EL (cell line): ENCODE measurements at regions not wholly inside any gene's neighbourhood (a gene's known extent, or its start where the extent isn't known, plus 50 kb on each side); places are given as distances from the start of the nearest gene placed in this dataset.

Experiments
- DNase-seq: peaks from one replicate; pipeline ENCODE4 v3.0.0-alpha.2; 2016

GRCh38 chr20:60288945-60289344 is 330.7 kb downstream of the CDH26 start:
- no peak for DNase-seq

GRCh38 chr20:60292001-60292520 is 333.8 kb downstream of the CDH26 start:
- DNase-seq = no peak

GRCh38 chr20:60294632-60295031 is 336.4 kb downstream of the CDH26 start:
- no peak for DNase-seq

GRCh38 chr20:60295214-60295613 is 337.0 kb downstream of the CDH26 start:
- DNase-seq = no peak

GRCh38 chr20:60297649-60298048 is 339.4 kb downstream of the CDH26 start:
- no peak for DNase-seq

DNA sequence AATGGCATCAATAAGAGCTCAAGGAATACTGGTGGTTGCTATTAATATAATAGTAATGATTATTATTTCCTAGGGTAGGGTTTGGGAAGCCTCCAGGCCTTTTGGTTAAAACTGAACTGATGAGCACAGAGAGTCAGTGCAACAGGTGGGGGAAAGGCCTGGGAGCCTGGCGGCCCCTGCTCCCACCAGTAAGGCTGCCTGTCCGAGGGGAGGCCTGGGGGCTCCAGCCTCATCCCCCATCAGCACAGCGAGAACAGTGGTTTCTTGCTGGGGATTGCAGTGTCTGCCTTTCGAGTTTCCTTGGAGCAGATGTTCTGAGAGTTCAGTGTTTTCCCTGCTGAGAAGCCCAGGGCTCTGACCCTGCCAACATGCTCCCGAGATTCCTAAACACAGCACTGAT is 340.4 kb downstream of the CDH26 start:
- no peak for DNase-seq

- no peak for DNase-seq
These were observed 341.7 kb downstream of the CDH26 start for GRCh38 chr20:60299951-60300350.

GRCh38 chr20:60300374-60300773 is 342.2 kb downstream of the CDH26 start:
- DNase-seq = no peak

DNA sequence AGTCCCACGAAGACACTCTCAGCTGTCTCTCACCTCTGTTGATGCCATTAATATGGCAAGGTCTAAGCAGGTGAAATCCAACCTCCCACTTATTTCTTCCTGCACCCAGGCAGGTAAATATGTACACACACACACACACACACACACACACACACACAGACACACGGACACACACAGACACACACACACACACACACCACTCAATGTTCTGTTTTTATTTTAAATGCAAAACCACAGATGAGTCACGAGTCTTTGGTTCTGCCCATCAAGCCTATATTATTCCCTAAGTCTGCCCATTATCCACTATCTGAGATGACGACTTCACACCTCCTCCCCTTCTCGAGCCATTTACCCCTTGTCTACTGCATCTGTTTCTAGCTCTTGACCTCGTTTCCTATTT is 344.7 kb downstream of the CDH26 start:
- no peak for DNase-seq

- DNase-seq = no peak
These were observed 345.9 kb downstream of the CDH26 start for GRCh38 chr20:60304026-60304590.

- DNase-seq = no peak
These were observed 346.7 kb downstream of the CDH26 start for GRCh38 chr20:60304931-60305330.

- no peak for DNase-seq
These were observed 347.9 kb downstream of the CDH26 start for GRCh38 chr20:60306105-60306504.

DNA sequence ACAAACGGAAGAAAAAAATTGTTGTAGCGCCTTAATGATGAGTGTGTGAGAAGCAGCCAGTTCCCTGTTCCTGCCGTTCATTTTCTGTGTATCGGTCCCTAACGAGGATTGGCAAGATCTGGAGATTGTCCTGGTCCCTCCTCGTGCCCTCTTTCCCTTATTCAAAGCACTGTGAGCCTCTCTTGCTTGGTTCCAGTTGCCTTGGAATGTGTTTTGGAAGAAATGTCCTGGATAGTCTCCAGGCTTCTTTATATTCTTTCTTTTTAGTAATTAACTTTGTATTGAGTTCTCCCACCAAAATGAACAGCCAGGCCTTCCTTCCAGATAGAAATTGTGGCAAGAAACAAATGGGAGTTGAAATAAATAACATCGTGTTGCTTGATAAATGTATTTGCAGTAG is 348.3 kb downstream of the CDH26 start:
- no peak for DNase-seq

GRCh38 chr20:60310560-60311349 is 352.5 kb downstream of the CDH26 start:
- no peak for DNase-seq

DNA sequence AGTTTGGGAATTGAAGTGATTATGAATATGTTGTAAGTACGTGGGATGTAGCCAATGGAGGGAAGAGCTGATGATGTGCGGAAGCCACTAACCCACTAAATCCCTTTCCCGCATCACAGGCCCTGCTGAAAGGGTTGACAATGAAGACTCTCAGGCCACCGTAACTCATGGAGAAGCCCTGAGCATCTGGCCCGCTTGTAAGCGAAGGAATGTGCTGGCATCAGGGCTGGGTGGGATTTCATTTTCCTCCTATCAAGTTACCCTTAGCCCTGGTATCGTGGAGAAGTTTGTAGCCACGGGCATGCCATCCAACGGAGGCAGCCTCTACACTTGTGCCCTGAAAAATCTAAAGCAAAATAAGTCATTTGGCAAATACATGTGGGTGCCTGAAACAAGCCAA is 355.0 kb downstream of the CDH26 start:
- DNase-seq = no peak

GRCh38 chr20:60313614-60314013 is 355.4 kb downstream of the CDH26 start:
- DNase-seq = no peak

GRCh38 chr20:60314727-60315126 is 356.5 kb downstream of the CDH26 start:
- no peak for DNase-seq

DNA sequence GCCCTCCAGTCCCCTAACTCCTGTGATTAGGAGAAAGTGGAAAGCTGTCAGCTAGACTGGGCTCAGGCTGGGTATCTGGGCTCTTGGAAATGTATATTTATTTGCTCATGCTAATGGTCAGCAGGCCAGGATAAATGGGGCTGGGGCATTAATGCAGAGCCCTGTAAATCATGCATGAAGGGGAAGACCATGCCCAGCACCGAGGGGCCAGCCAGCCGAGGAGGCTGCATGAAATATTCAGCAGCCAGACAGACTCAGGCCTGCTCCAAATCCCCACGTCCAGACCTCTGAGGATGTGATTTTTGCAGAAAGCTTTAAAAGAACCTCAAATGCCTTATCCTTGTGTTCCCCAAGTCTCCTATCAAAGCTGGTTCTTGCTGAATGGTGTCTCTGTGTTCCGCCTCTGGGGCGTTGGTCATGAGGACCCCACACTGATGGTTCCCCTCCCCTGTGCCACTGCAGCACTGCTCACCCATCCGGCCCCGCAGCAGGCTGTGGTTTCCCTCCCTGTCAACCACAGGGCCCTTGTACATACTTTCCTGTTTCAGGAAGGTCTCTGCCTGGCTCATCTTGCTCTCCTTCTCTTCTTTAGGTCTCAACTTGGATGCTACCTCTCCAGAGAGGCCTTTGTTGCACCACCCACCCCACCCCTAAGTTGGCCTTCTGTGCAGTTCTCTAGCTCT is 358.4 kb downstream of the CDH26 start:
- DNase-seq = no peak

- no peak for DNase-seq
These were observed 359.2 kb downstream of the CDH26 start for GRCh38 chr20:60317401-60317800.

DNA sequence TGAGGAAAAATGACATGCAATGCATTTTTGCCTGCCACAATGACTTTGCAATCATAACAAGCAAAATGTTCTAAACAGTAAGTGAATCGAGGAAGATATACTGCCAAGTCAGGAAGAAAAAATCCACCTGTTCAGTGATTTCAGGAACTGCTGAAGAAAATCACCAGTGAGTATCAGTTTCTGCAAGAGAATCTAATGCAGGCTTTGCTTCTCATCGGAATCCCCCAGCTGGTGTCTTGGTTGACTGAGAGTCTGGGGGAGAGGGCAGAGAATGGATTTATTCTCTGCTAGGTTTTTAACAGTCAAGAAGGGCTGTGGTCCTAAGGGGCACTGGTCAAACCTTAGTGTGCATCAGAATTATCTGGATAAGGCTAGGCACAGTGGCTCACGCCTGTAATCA is 363.4 kb downstream of the CDH26 start:
- DNase-seq = no peak

- DNase-seq = no peak
These were observed 368.6 kb downstream of the CDH26 start for GRCh38 chr20:60326821-60327220.

DNA sequence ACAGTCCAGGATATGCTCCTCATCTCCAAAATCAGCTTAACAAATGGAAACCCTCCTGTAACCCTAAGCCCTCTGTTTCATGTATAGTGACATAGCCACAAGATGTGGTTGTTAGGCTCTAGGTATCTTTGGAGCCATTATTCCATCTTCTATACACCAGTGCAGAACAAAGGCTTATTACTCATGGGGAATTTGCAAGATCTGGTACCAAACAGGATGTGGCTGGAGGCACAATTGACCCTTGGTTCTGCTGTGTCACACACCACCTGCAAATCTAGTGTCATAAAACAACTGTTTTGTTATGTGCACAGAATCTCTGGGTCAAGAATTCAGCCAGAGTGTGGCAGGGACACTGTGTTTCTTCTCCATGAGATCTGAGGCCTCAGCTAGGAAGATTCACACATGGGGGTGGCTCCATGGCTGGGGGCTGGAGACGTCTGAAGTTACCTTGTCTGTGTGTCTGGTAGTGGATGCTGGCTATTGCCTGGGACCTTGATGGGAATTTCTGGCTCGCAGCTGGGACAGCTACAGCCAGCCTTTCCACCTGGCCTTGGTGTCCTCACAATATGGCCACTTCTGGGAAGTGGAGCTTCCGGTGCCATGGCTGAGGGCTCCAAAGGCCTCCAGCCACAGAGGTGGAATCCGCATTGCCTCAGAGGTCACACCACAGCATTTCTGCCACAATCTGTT is 369.9 kb downstream of the CDH26 start:
- DNase-seq = no peak

- no peak for DNase-seq
These were observed 372.2 kb downstream of the CDH26 start for GRCh38 chr20:60330461-60330860.
